Mammary epithelial cell (primary cell): ENCODE measurements at regions not wholly inside any gene's neighbourhood (a gene's known extent, or its start where the extent isn't known, plus 50 kb on each side); places are given as distances from the start of the nearest gene placed in this dataset.
"Not testable (repeated sequence)": the region's sequence is repeated elsewhere in the genome, so short reads cannot be mapped to it uniquely, and the experiment has no call there.

Experiments
- CTCF ChIP-seq, 2 donors: IDR thresholded peaks in 1 of 2; conservative IDR thresholded peaks in 1 of 2; 2 replicates each; pipeline ENCODE4 v1.5.1; 2011 to 2012; ENCODE audit warnings: inconsistent platforms in 2 of 2, low read length in 2 of 2, mild to moderate bottlenecking in 2 of 2, control low read depth in 1 of 2, low read depth in 1 of 2; ENCODE audit not compliant: insufficient read depth in 1 of 2; ENCODE audit errors: extremely low read depth in 1 of 2
- EZH2 ChIP-seq: IDR thresholded peaks from 2 replicates; pipeline ENCODE4 v1.6.1; 2012; ENCODE audit warnings: low read length, inconsistent platforms, borderline replicate concordance

GRCh38 chr14:50032462-50033167, 83.8 kb downstream of the VCPKMT start:
- TF ChIP-seq CTCF (conservative IDR thresholded peaks at IDR 0.05 in 1 of 2, IDR thresholded peaks at IDR 0.05 in 1 of 2; ENCODE audit: extremely low read depth in 1 of 2, insufficient read depth in 1 of 2, low read depth in 1 of 2, low read length in 2 of 2); EZH2: not testable (repeated sequence)
